Right cardiac atrium (tissue), 5 donors: ENCODE measurements at regions not wholly inside any gene's neighbourhood (a gene's known extent, or its start where the extent isn't known, plus 50 kb on each side); places are given as distances from the start of the nearest gene placed in this dataset.

ENCODE experiments used
- ATAC-seq, 2 donors: fragments of 200-7000 bp; cut with Tn5 transposase; one replicate each; pipeline versions ENCODE4 v1.8.0 to v1.9.1; 2020; ENCODE audit warnings: moderate library complexity in 2 of 2, mild to moderate bottlenecking in 1 of 2
- DNase-seq, 3 donors: peaks; one replicate each; pipeline ENCODE4 v3.0.0-alpha.2; 2020
- H3K27ac ChIP-seq: one replicate; pipeline ENCODE4 v1.5.1; 2013; ENCODE audit warnings: mild to moderate bottlenecking, low read length, control low read depth, moderate library complexity
- H3K27me3 ChIP-seq: one replicate; pipeline ENCODE4 v1.6.1; 2013; ENCODE audit not compliant: control insufficient read depth, insufficient read depth
- H3K4me1 ChIP-seq: one replicate; pipeline ENCODE4 v1.6.1; 2013; ENCODE audit warnings: low read length; ENCODE audit not compliant: control insufficient read depth, insufficient read depth
- H3K4me3 ChIP-seq: one replicate; pipeline ENCODE4 v1.5.1; 2013; ENCODE audit warnings: low read length, control low read depth
- H3K9me3 ChIP-seq: one replicate; pipeline ENCODE4 v1.6.1; 2013; ENCODE audit warnings: low read length; ENCODE audit not compliant: control insufficient read depth
- WGBS: extraction: QIAGEN DNeasy Blood & Tissue Kit; methylation state at CpG from one replicate; pipeline ENCODE4 v1.1.7; 2013; 5-methylcytosine and 5-hydroxymethylcytosine counted together
- intact Hi-C, 4 donors: fragments of 100-400 bp; cut with DNase I; formaldehyde crosslinking; loops; one replicate each; pipeline versions ENCODE4 v1.11.0 to v1.14.0; 2022 to 2023
- donor health status: healthy with polysubstance abuse.
- donor health status: DM: no; HTN: yes; CAD: no.
- donor health status: DM: no; HTN: no; CAD: no.
- donor health status: DM: no; HTN: yes; CAD: no; lungs with severe emphysema.
- donor health status: DM: yes; HTN: yes; CAD: no.

DNA sequence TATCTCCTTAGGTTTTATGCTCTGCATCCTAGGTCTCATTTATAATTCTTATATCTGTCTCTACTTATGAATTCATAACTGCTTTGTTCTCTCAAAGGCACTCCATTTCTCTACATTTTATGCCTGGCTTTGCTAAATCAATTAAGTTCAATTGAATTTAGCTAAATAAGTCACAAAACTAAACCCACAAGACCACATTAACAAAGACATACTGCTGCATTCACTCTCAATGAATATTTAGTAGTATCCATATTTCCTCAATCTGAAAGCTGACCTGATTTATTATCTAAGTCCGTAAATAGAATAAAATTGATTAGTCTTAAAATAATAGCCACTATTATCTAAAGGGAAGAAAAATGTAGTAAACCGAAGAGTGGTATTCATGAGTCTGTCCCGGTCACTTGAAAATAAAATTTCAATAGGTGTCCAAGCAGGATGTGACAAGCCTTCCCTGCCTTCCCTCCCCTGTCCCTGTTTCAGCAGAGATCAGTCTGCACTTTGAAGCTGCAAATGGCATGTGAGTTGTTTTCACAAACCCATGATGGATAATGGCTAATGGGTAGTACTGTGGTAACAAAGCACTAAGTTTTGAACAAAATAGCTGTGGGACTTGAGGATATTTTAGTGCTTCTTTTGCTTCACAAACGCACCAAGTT, 295.0 kb upstream of the NCAM2 start:
- no peak for ATAC-seq
- no peak overlapping the region for H3K4me3 ChIP-seq
- no peaks in the 10 kb centered on the region for H3K4me1 ChIP-seq
- H3K27ac ChIP-seq = no peak overlapping the region
- intact Hi-C loops = no loop called here
- no peaks in the 10 kb centered on the region for H3K9me3 ChIP-seq
- WGBS = 69% methylated on average over 4 of the region's 4 CpGs
- H3K27me3 ChIP-seq = no peaks in the 10 kb centered on the region
- no peak for DNase-seq

DNA sequence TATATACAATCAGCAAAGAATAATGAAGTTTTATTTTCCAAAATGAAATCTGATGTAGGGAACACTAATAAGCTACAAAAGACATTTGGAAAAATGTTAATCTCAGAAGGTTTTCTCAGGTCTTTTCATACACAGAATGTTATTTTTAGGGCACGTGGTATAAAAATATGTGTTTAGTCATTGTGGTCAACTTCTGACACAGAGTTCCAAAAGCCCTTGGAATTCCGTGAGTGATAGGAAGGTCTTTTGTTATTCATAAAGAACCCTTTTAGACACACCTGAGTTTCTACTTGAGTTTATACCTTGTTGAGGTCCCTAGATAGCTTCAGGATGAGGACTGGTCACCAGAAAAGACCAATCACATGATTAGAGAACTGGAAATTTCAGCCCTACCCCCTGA, 277.6 kb upstream of the NCAM2 start:
- no peaks in the 10 kb centered on the region for H3K4me1 ChIP-seq
- H3K27ac ChIP-seq = no peak overlapping the region
- intact Hi-C loops = no loop called here
- no peaks in the 10 kb centered on the region for H3K27me3 ChIP-seq
- ATAC-seq (no peak), DNase-seq (no peak)
- 69% methylated on average over 2 of the region's 2 CpGs for WGBS
- H3K9me3 ChIP-seq = no peaks in the 10 kb centered on the region
- no peak overlapping the region for H3K4me3 ChIP-seq

DNA sequence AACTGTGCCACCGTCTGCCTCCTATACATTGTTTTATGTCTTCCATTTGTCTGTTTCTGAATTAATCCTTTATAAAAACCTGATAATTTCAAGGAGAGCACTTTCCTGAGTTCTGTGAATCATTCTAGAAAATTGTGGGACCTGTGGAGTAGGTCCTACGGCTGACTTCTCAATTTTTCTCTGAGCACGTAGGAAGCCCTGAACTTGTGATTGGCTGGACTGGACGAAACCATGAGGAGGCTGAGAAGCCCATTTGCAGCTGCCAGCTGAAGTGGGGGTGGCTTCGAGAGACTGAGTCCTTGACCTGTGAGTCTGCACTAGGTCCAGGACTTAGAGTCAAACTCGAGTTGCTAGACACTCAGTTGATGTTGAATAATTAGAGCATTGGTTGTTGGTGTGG, 277.1 kb upstream of the NCAM2 start:
- DNase-seq (no peak), ATAC-seq (no peak)
- H3K27ac ChIP-seq = no peak overlapping the region
- no peaks in the 10 kb centered on the region for H3K27me3 ChIP-seq
- no peaks in the 10 kb centered on the region for H3K9me3 ChIP-seq
- intact Hi-C loops = no loop called here
- H3K4me3 ChIP-seq = no peak overlapping the region
- H3K4me1 ChIP-seq = no peaks in the 10 kb centered on the region
- 70% methylated on average over 6 of the region's 6 CpGs for WGBS

DNA sequence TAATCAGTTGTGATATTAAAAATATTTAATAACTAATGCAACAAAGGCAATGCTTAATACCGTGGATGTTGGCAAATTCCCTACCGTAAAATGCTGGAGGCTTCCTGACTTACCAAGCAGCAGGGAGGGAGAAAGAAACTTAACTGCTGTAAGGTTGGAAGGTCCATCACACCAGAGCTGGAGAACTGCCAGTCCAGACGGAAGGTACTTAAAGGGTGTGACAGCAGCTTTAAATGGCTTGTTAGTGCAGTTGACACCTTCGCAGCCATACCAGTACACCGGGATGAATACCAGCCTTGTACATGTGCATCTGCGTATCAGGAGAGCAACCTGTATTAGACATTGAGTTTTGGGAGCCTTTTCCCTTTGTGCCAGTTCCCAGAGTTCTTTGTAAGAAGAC, 269.5 kb upstream of the NCAM2 start:
- WGBS = 68% methylated on average over 6 of the region's 6 CpGs
- Histone ChIP-seq H3K4me3 (no peak overlapping the region), H3K9me3 (no peaks in the 10 kb centered on the region), H3K27ac (no peak overlapping the region), H3K27me3 (no peaks in the 10 kb centered on the region), H3K4me1 (no peaks in the 10 kb centered on the region)
- DNase-seq (peak in 2 of 3 donors; percentile 11 to 30), ATAC-seq (peak in 1 of 2 donors; percentile 19)
- intact Hi-C loops = no loop called here

DNA sequence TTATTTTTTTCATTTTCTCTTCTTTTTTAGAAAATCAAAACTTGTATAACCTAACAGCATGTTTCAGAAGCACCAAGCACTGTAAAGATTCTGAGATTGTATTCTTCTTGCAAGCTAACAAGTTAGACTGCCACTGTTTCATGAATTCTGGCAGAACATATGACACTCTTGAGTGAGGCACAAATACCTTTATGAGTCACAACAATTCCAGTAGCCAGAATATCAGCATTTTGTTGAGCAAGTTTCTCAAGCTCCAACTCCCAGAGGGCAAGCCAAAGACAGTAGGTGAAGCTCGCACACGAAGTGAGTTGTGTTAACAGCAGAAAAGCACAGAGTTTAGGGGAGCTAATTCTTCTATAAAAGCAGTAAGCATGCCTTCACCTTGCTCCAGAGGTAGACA, 268.8 kb upstream of the NCAM2 start:
- H3K27me3 ChIP-seq = no peaks in the 10 kb centered on the region
- no peaks in the 10 kb centered on the region for H3K9me3 ChIP-seq
- ATAC-seq = no peak
- no peak overlapping the region for H3K4me3 ChIP-seq
- intact Hi-C loops = no loop called here
- WGBS = 73% methylated on average over 2 of the region's 2 CpGs
- DNase-seq = no peak
- H3K27ac ChIP-seq = no peak overlapping the region
- H3K4me1 ChIP-seq = no peaks in the 10 kb centered on the region

DNA sequence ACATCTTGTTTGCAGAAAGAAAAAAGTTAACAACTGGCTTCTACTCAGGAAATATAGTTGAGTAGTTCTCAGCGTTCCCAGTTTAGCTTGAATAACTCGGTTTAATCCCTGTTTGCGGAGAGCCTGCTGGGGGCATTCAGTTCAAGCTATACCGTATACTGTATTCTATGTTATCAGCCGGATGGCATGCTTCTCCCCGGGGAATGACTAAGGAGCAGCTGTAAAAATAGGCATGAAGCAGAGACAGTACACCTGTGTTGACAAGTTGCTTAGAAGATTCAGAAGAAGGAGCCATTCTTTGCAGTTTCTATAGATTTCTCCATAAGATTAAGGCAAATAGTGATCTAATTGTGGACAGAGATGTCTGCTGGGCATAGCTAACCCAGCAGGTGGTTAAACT, 267.8 kb upstream of the NCAM2 start:
- Histone ChIP-seq H3K4me1 (no peaks in the 10 kb centered on the region), H3K27me3 (no peaks in the 10 kb centered on the region), H3K4me3 (no peak overlapping the region), H3K27ac (no peak overlapping the region), H3K9me3 (no peaks in the 10 kb centered on the region)
- intact Hi-C loops = no loop called here
- 66% methylated on average over 6 of the region's 6 CpGs for WGBS
- ATAC-seq = no peak
- no peak for DNase-seq

DNA sequence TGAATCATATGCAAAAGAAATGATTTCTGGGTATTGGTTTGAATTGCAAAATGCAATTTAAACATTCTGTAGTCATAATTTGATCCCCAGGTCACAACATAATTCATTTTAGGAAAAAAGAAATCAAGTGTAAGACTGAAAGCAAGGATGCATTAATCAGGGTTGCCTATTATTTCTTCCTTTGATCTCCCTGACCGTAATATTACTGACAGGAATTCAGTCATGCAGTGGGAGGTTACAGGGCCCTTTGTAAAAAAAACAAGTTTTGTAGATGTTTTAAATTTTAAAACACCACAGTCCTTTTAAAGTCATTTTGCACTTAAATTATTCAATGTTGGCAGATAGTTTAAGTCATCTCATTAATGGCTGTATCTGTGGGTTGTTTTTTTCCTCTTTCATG, 263.0 kb upstream of the NCAM2 start:
- Histone ChIP-seq H3K4me3 (no peak overlapping the region), H3K27me3 (no peaks in the 10 kb centered on the region), H3K9me3 (no peaks in the 10 kb centered on the region), H3K27ac (no peak overlapping the region), H3K4me1 (no peaks in the 10 kb centered on the region)
- intact Hi-C loops = no loop called here
- no peak for ATAC-seq
- WGBS = 66% methylated on average over 1 of the region's 1 CpG
- DNase-seq = no peak

DNA sequence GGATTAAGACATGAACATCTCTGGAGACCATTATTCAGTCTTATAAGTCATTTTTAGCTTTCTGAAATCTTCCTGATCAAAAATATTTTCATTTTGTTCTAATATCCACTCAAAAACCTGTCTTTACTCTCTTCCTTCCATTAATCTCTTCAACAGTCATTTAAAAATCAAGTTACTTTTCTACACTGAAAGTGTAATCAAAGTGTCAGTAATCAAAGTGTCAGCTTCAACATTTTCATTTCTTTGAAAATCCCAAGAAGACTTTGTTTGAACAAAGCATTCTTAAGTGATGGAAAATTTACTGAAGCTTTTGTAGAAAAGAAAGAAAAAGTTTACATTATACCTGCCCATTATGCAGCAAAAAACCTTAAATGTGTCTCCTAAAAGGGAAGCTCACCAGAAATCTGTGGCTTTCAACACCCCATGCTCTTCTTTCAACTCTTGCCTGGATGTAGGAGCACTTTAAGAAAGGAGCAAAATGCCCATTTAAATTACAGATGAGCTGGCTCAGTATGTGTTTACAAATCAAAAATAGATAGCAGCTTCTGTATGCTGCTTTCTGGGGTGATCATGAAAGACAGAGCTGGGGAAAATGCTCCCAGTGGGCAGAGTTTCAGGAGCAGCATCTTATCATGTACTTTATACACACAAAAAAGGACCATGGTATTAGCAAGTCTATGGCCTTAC, 260.8 kb upstream of the NCAM2 start:
- Histone ChIP-seq H3K9me3 (no peaks in the 10 kb centered on the region), H3K27ac (no peak overlapping the region), H3K4me1 (no peaks in the 10 kb centered on the region), H3K27me3 (no peaks in the 10 kb centered on the region), H3K4me3 (no peak overlapping the region)
- no peak for DNase-seq
- no peak for ATAC-seq
- intact Hi-C loops = no loop called here

DNA sequence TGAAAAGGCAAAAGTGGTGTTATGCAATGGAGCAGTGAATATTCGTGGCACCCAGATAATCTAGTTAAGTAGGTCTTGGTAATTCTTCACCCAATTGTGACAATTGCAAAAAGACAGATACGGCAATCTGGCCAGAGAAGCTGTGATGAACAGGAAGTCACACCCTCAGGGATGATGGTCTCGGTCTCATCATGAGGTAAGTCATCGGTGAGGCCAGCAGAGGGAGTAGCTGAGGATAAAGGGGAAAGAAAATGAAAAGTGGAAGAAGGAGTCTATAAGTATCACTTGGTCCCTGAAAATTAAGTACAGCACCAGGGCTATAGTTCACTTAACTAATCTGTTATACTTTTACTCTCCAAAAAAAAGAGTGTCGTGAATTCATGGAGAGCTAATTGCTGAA, 258.8 kb upstream of the NCAM2 start:
- DNase-seq = no peak
- no peak for ATAC-seq
- Histone ChIP-seq H3K27ac (no peak overlapping the region), H3K27me3 (no peaks in the 10 kb centered on the region), H3K4me3 (no peak overlapping the region), H3K9me3 (no peaks in the 10 kb centered on the region), H3K4me1 (no peaks in the 10 kb centered on the region)
- intact Hi-C loops = no loop called here
- 74% methylated on average over 5 of the region's 5 CpGs for WGBS

DNA sequence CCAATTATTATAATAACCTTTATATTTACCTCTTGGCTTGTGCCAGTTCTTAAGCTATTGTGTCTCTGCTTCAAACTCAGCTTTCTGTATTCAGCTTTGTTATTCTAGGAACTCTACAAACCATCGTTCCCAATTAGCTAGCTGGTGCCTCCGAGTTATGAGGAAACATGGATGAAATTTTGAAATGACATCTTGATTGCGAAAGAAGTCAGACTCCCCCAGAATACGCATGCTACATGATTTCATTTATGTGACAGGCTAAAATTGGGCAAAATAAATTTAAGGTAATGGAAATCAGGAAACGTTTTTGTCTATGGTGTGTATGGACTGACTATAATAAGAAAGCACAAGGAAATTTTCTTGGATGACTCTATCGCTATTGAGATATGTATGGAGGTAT, 256.8 kb upstream of the NCAM2 start:
- no peak overlapping the region for H3K4me3 ChIP-seq
- H3K4me1 ChIP-seq = no peaks in the 10 kb centered on the region
- no peaks in the 10 kb centered on the region for H3K9me3 ChIP-seq
- H3K27ac ChIP-seq = no peak overlapping the region
- intact Hi-C loops = no loop called here
- DNase-seq = no peak
- ATAC-seq = no peak
- WGBS = 79% methylated on average over 6 of the region's 6 CpGs
- H3K27me3 ChIP-seq = no peaks in the 10 kb centered on the region

DNA sequence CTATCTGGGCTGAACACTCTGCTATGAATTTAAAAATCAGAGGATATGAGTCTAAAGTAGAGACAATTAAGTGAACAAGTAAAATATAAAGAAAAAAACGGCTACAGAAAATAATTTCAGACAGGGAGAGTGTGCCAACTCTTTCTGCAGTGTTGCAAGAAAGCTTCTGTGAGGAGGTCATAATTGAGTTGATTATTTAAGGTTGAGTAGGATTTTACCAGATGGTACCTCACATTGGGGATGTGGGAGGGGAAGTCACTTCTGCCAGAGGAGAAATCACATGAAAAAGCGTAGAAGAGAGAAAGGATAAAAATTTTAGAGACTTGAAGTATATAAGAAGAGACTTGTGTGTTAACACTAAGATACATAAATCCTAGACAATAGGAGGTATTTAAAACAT, 238.0 kb upstream of the NCAM2 start:
- Histone ChIP-seq H3K27ac (no peak overlapping the region), H3K4me3 (no peak overlapping the region), H3K9me3 (no peaks in the 10 kb centered on the region), H3K4me1 (no peaks in the 10 kb centered on the region), H3K27me3 (no peaks in the 10 kb centered on the region)
- DNase-seq (no peak), ATAC-seq (no peak)
- 56% methylated on average over 2 of the region's 2 CpGs for WGBS
- intact Hi-C loops = no loop called here

DNA sequence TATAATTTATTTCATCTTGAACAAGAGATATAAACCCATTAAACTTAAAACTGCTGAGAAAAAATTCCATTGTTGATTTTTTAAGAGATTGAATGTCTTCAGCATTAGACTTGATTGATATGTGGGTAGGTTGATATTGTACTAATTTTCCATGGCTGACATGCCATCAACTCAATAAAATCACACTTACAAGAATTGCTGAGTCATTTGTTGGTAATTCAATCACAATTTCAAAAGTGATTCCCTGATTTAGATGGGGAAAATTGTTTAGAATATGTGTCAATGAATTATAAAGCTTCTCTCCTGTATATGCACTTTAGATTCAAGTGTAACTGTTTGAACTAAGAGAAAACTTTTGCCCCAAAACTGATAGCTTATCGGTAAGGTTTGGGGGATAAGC, 223.5 kb upstream of the NCAM2 start:
- 94% methylated on average over 1 of the region's 1 CpG for WGBS
- H3K27me3 ChIP-seq = no peaks in the 10 kb centered on the region
- intact Hi-C loops = no loop called here

More for the DNA sequence above, 223.5 kb upstream of the NCAM2 start:
- no peaks in the 10 kb centered on the region for H3K4me1 ChIP-seq
- peaks cover 2% of the 10 kb centered on the region for H3K9me3 ChIP-seq
- H3K4me3 ChIP-seq = no peak overlapping the region
- no peak for ATAC-seq
- DNase-seq = no peak
- no peak overlapping the region for H3K27ac ChIP-seq
